PFSK-1 (cell line): ENCODE measurements at regions not wholly inside any gene's neighbourhood (a gene's known extent, or its start where the extent isn't known, plus 50 kb on each side); places are given as distances from the start of the nearest gene placed in this dataset.

Experiments
- FOXP2 ChIP-seq: optimal IDR thresholded peaks from 2 replicates; pipeline ENCODE3; 2011; ENCODE audit warnings: borderline replicate concordance, control low read depth, inconsistent platforms; ENCODE audit not compliant: insufficient read depth; ENCODE audit errors: extremely low read length, extremely low read depth
- POLR2AphosphoS5 ChIP-seq: IDR thresholded peaks from 2 replicates; pipeline ENCODE4 v1.6.1; 2012; ENCODE audit warnings: low read depth, mild to moderate bottlenecking, control low read depth, low read length, moderate library complexity
- REST ChIP-seq, 2 experiments: IDR thresholded peaks; 2 replicates each; pipeline versions ENCODE4 v1.6.1 to v1.8.0; 2011 to 2012; ENCODE audit warnings: low read depth in 2 of 2, low read length in 2 of 2, control low read depth in 1 of 2, inconsistent platforms in 1 of 2, mild to moderate bottlenecking in 1 of 2, moderate library complexity in 1 of 2; ENCODE audit not compliant: insufficient read depth in 1 of 2
- SIN3A ChIP-seq: IDR thresholded peaks from 2 replicates; pipeline ENCODE4 v1.6.1; 2012; ENCODE audit warnings: mild to moderate bottlenecking, low read length, moderate library complexity, borderline replicate concordance; ENCODE audit not compliant: insufficient read depth
- TAF1 ChIP-seq: IDR thresholded peaks from 2 replicates; pipeline ENCODE4 v1.6.1; 2012; ENCODE audit warnings: low read length, control low read depth, borderline replicate concordance; ENCODE audit not compliant: insufficient read depth

DNA sequence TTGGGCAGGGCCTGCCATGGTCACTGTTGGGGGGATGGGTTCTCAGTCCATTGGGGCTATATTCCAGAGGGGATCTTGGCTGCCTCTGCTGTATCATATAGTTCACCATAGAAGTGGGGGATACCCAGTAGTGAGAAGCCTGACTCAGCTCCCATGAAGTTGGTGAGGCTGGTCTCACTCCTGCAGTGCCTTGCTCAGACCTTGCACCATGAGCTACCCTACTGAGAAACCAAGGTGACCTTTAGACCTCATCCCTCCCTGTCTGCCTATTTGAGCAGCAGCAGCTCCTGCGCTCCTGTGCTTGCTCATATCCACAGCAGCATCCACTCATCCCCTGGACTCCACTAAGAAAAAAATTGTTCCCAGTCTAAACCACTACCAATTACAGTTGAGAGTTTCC, 56.0 kb upstream of the HEY2 start:
- TF ChIP-seq POLR2AphosphoS5 (no peak), REST (IDR thresholded peaks at IDR 0.05; ENCODE audit: insufficient read depth in 1 of 2, low read depth in 2 of 2, low read length in 2 of 2) (no peak), TAF1 (no peak), FOXP2 (no peak), SIN3A (no peak)
